ENCODE measurements at regions not wholly inside any gene's neighbourhood (a gene's known extent, or its start where the extent isn't known, plus 50 kb on each side); places are given as distances from the start of the nearest gene placed in this dataset.

GRCh38 chr4:81631958-81632441 lies 160.3 kb upstream of the RASGEF1B start:
- TF ChIP-seq CTCF (optimal IDR thresholded peaks at IDR 0.05 in 1 of 3, IDR thresholded peaks at IDR 0.05 in 1 of 3, conservative IDR thresholded peaks at IDR 0.05 in 1 of 3; ENCODE audit: extremely low read depth in 1 of 3, insufficient read depth in 2 of 3, low read length in 3 of 3) (no peak), EZH2 (IDR thresholded peaks at IDR 0.05; ENCODE audit: low read length) (no peak)

All from keratinocyte (primary cell).